ENCODE measurements at regions not wholly inside any gene's neighbourhood (a gene's known extent, or its start where the extent isn't known, plus 50 kb on each side); places are given as distances from the start of the nearest gene placed in this dataset.

DNA sequence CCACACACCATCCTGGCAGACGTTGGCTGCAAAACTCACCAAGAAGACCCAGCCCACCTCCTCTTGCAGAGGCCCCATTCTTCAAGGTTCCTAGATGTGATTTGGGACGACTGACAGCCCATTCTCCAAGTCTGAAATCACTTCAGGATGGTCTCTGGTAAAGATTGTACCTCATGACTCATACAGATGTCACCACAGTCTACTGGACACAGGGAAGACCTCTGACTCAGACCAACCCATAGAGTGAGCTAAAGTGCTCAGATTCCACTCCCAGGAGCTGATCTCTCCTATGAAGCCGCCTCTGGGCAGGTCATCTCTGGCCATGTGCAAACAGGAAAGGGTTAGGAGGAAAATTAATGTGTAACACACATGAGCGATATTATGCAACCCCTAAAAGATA lies 102.4 kb upstream of the VWC2 start:
- TF ChIP-seq CTCF (IDR thresholded peaks at IDR 0.05) (no peak), POLR2A (IDR thresholded peaks at IDR 0.05) (no peak), POLR2AphosphoS5 (IDR thresholded peaks at IDR 0.05; ENCODE audit: insufficient read depth in 1 of 2, low read depth in 1 of 2) (no peak)
